ENCODE measurements at regions not wholly inside any gene's neighbourhood (a gene's known extent, or its start where the extent isn't known, plus 50 kb on each side); places are given as distances from the start of the nearest gene placed in this dataset.

GRCh38 chr9:34907044-34907443 lies 51.0 kb upstream of the PHF24 start:
- DNase-seq (ENCODE audit: low spot score) = no peak
- Histone ChIP-seq H3K4me3 (no peak overlapping the region), H3K27ac (no peak overlapping the region)
- TF ChIP-seq CTCF (IDR thresholded peaks at IDR 0.05) = no peak

GRCh38 chr9:34899535-34900158 lies 58.4 kb upstream of the PHF24 start:
- Histone ChIP-seq H3K4me3 (no peak overlapping the region), H3K27ac (no peak overlapping the region)
- peak; percentile 81 for TF ChIP-seq CTCF (IDR thresholded peaks at IDR 0.05)
- no peak for DNase-seq (ENCODE audit: low spot score)

- no peak for DNase-seq (ENCODE audit: low spot score)
- H3K4me3 ChIP-seq = no peak overlapping the region
- H3K27ac ChIP-seq = no peak overlapping the region
- no peak for TF ChIP-seq CTCF (IDR thresholded peaks at IDR 0.05)
These were observed 59.2 kb upstream of the PHF24 start for GRCh38 chr9:34898846-34899245.

GRCh38 chr9:34896112-34896511 lies 62.0 kb upstream of the PHF24 start:
- TF ChIP-seq CTCF (IDR thresholded peaks at IDR 0.05) = no peak
- Histone ChIP-seq H3K27ac (no peak overlapping the region), H3K4me3 (no peak overlapping the region)
- DNase-seq (ENCODE audit: low spot score) = no peak

GRCh38 chr9:34892886-34893285 lies 65.2 kb upstream of the PHF24 start:
- no peak for DNase-seq (ENCODE audit: low spot score)
- no peak for TF ChIP-seq CTCF (IDR thresholded peaks at IDR 0.05)
- Histone ChIP-seq H3K27ac (no peak overlapping the region), H3K4me3 (no peak overlapping the region)

- TF ChIP-seq CTCF (IDR thresholded peaks at IDR 0.05) = no peak
- no peak for DNase-seq (ENCODE audit: low spot score)
- no peak overlapping the region for H3K27ac ChIP-seq
- H3K4me3 ChIP-seq = no peak overlapping the region
These were observed 66.7 kb upstream of the PHF24 start for GRCh38 chr9:34891386-34891785.

GRCh38 chr9:34887841-34888240 lies 70.2 kb upstream of the PHF24 start:
- H3K4me3 ChIP-seq = no peak overlapping the region
- no peak overlapping the region for H3K27ac ChIP-seq
- no peak for TF ChIP-seq CTCF (IDR thresholded peaks at IDR 0.05)
- no peak for DNase-seq (ENCODE audit: low spot score)
